ENCODE measurements at regions not wholly inside any gene's neighbourhood (a gene's known extent, or its start where the extent isn't known, plus 50 kb on each side); places are given as distances from the start of the nearest gene placed in this dataset.
"Not testable (repeated sequence)": the region's sequence is repeated elsewhere in the genome, so short reads cannot be mapped to it uniquely, and the experiment has no call there.

DNA sequence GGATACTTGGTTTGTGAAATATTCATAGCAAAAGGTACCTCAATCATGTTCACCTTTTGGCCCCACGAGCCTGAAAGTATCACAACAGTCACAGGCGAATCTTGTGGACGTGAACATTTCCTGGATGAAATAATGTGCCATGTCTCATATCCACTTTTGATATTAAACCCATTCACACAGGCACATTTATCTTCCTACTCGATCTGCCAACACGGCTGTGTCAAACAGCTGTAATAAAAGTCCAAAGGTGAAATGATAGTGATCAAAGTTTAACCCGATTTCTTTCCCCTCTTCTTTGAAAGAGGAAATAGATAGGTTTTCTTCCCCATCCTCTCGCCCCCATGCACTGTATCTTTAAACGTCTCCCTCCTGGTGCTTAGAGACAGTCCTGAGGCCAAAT, 191.2 kb upstream of the PROX1 start:
- TF ChIP-seq POLR2A (IDR thresholded peaks at IDR 0.05) (no peak), EP300 (IDR thresholded peaks at IDR 0.05; ENCODE audit: low read depth) (no peak), POLR2AphosphoS5 (IDR thresholded peaks at IDR 0.05) (no peak)
- TF ChIP-seq, protein P1, sequence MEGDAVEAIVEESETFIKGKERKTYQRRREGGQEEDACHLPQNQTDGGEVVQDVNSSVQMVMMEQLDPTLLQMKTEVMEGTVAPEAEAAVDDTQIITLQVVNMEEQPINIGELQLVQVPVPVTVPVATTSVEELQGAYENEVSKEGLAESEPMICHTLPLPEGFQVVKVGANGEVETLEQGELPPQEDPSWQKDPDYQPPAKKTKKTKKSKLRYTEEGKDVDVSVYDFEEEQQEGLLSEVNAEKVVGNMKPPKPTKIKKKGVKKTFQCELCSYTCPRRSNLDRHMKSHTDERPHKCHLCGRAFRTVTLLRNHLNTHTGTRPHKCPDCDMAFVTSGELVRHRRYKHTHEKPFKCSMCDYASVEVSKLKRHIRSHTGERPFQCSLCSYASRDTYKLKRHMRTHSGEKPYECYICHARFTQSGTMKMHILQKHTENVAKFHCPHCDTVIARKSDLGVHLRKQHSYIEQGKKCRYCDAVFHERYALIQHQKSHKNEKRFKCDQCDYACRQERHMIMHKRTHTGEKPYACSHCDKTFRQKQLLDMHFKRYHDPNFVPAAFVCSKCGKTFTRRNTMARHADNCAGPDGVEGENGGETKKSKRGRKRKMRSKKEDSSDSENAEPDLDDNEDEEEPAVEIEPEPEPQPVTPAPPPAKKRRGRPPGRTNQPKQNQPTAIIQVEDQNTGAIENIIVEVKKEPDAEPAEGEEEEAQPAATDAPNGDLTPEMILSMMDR (IDR thresholded peaks at IDR 0.05) = no peak
- Histone ChIP-seq H3K9me3 (no peaks in the 10 kb centered on the region), H3K4me1 (no peaks in the 10 kb centered on the region), H3K4me3 (no peak overlapping the region), H3K36me3 (no peaks in the 10 kb centered on the region), H3K27me3 (no peaks in the 10 kb centered on the region), H3K27ac (no peak overlapping the region)
- no peak for DNase-seq
- intact Hi-C loops (cut with DNase I; ENCODE audit: low total_unique reads) = no loop called here
- in situ Hi-C loops (cut with MboI; ENCODE audit: low pct_ligation_motif_present in 1 of 4, low pct_unique_long_range_greater_than_20kb in 1 of 4, low sequenced_read_pairs in 3 of 4) = no loop called here
- WGBS, 2 donors (ENCODE audit: low coverage in 1 of 2) = 41 to 44% methylated on average over 4 to 8 of the region's 8 CpGs

DNA sequence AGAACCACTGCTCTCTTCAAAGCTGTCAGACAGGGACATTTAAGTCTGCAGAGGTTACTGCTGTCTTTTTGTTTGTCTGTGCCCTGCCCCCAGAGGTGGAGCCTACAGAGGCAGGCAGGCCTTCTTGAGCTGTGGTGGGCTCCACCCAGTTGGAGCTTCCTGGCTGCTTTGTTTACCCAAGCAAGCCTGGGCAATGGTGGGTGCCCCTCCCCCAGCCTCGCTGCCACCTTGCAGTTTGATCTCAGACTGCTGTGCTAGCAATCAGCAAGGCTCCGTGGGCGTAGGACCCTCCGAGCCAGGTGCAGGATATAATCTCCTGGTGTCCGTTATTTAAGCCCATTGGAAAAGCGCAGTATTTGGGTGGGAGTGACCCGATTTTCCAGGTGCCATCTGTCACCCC, 179.5 kb upstream of the PROX1 start:
- H3K4me1 ChIP-seq; H3K9me3 ChIP-seq; H3K4me3 ChIP-seq; DNase-seq; H3K36me3 ChIP-seq; H3K27ac ChIP-seq; in situ Hi-C loops (cut with MboI; ENCODE audit: low pct_ligation_motif_present in 1 of 4, low pct_unique_long_range_greater_than_20kb in 1 of 4, low sequenced_read_pairs in 3 of 4); H3K27me3 ChIP-seq; intact Hi-C loops (cut with DNase I; ENCODE audit: low total_unique reads): not testable (repeated sequence)
- 91% methylated on average over 6 of the region's 7 CpGs; no CpG with 5 or more reads in 1 of the 2 donors for WGBS, 2 donors (ENCODE audit: low coverage in 1 of 2)

DNA sequence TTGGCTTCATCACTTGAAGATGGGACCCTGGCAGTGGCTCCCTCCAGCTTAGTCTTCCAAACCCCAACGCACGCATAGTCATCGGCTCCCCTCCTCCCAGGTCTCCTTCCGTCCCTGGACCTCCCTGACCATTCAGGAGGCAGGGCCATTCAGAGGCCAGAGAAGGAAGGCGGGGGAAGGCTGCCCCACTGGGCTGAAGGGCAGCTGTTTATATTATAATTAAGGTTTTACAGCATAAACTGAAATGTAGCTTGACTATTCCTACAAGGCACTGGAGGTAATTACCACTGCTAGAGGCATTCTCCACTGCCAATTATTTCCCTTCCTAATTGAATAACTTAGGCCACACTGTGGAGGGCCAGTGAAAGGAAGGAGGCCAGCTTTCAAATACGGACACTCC, 170.6 kb upstream of the PROX1 start:
- in situ Hi-C loops (cut with MboI; ENCODE audit: low pct_ligation_motif_present in 1 of 4, low pct_unique_long_range_greater_than_20kb in 1 of 4, low sequenced_read_pairs in 3 of 4) = no loop called here
- WGBS, 2 donors (ENCODE audit: low coverage in 1 of 2) = 90 to 100% methylated on average over 1 to 6 of the region's 6 CpGs

DNA sequence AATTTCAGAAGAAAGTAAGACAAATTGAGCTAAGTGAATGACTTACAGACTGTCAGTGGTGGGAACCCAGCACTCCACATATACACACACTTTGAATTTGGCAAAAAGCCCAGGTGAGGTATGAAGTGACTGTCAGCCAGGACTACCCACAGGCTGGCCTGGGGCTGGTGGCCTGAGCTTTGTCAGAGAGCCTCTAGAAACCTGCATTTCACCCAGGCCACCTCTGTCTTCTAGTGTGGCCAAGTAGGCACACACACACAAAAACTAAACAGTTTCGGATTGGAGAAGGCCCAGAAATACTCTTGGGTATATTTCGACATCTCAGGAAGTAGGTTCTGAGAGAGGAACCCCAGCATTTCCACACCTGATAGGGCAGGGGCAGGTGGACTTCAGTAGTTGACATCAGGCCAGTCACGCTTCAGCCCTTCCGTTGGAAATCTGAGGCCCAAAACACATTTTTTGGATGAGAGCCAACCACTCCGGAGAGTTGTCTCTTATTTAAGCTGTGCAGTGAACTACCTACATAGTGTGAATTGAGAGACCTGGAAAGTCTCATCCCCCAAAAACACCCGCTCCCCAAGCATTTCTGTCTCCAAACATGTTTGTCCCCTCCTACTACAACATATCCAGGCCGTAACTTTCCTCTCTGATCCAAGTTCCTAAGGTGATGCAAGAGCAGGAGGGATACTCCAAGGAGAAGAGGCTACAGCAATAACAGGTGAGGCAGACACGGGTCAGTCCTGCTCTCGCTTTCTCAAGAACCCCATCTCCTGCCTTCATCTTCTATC, 167.2 kb upstream of the PROX1 start:
- WGBS, 2 donors (ENCODE audit: low coverage in 1 of 2) = 80 to 96% methylated on average over 3 to 9 of the region's 9 CpGs
- TF ChIP-seq EP300 (IDR thresholded peaks at IDR 0.05; ENCODE audit: low read depth) (no peak), POLR2A (IDR thresholded peaks at IDR 0.05) (no peak), POLR2AphosphoS5 (IDR thresholded peaks at IDR 0.05) (no peak)
- TF ChIP-seq, protein P1 (IDR thresholded peaks at IDR 0.05) = no peak
- Histone ChIP-seq H3K27me3 (no peaks in the 10 kb centered on the region), H3K4me3 (no peak overlapping the region), H3K9me3 (no peaks in the 10 kb centered on the region), H3K36me3 (no peaks in the 10 kb centered on the region), H3K27ac (no peak overlapping the region), H3K4me1 (no peaks in the 10 kb centered on the region)
- intact Hi-C loops (cut with DNase I; ENCODE audit: low total_unique reads) = no loop called here
- DNase-seq = no peak
- in situ Hi-C loops (cut with MboI; ENCODE audit: low pct_ligation_motif_present in 1 of 4, low pct_unique_long_range_greater_than_20kb in 1 of 4, low sequenced_read_pairs in 3 of 4) = no loop called here

More for the DNA sequence above, 170.6 kb upstream of the PROX1 start:
- intact Hi-C loops (cut with DNase I; ENCODE audit: low total_unique reads) = no loop called here
- Histone ChIP-seq H3K27ac (no peak overlapping the region), H3K27me3 (no peaks in the 10 kb centered on the region), H3K36me3 (no peaks in the 10 kb centered on the region), H3K4me3 (no peak overlapping the region), H3K4me1 (no peaks in the 10 kb centered on the region), H3K9me3 (no peaks in the 10 kb centered on the region)
- TF ChIP-seq POLR2AphosphoS5 (IDR thresholded peaks at IDR 0.05) = no peak
- no peak for TF ChIP-seq EP300 (IDR thresholded peaks at IDR 0.05; ENCODE audit: low read depth)
- TF ChIP-seq, protein P1 (IDR thresholded peaks at IDR 0.05) = no peak
- TF ChIP-seq POLR2A (IDR thresholded peaks at IDR 0.05) = no peak
- DNase-seq = no peak
